Psoas muscle (tissue), 7 donors: ENCODE measurements at regions not wholly inside any gene's neighbourhood (a gene's known extent, or its start where the extent isn't known, plus 50 kb on each side); places are given as distances from the start of the nearest gene placed in this dataset.

ENCODE experiments used
- ATAC-seq, 4 donors: fragments of 200-7000 bp; cut with Tn5 transposase; one replicate each; pipeline ENCODE4 v1.9.1; 2020; ENCODE audit warnings: moderate library complexity in 3 of 4, mild to moderate bottlenecking in 2 of 4
- DNase-seq, 2 donors: peaks; one replicate each; pipeline ENCODE4 v3.0.0-alpha.2; 2020
- H3K27ac ChIP-seq: fragments of 200-600 bp; one replicate; pipeline ENCODE4 v1.8.0; 2022
- H3K27me3 ChIP-seq, 3 donors: fragments of 200-600 bp in 1 of 3; one replicate each; pipeline versions ENCODE4 v1.6.1 to v1.8.0; 2013 to 2022; ENCODE audit warnings: low read length in 2 of 3, mild to moderate bottlenecking in 2 of 3, moderate library complexity in 1 of 3; ENCODE audit not compliant: insufficient read depth in 3 of 3
- H3K36me3 ChIP-seq, 2 donors: fragments of 200-600 bp in 1 of 2; one replicate each; pipeline versions ENCODE4 v1.6.1 to v1.8.0; 2013 to 2022; ENCODE audit warnings: low read depth in 1 of 2, mild to moderate bottlenecking in 1 of 2, moderate library complexity in 1 of 2; ENCODE audit not compliant: insufficient read depth in 1 of 2
- H3K4me1 ChIP-seq: fragments of 200-600 bp; one replicate; pipeline ENCODE4 v1.8.0; 2022
- H3K4me3 ChIP-seq: fragments of 200-600 bp; one replicate; pipeline ENCODE4 v1.8.0; 2022; ENCODE audit warnings: mild to moderate bottlenecking
- H3K9me3 ChIP-seq: fragments of 200-600 bp; one replicate; pipeline ENCODE4 v1.8.0; 2022
- WGBS, 3 donors: extraction: QIAGEN DNeasy Blood & Tissue Kit; methylation state at CpG; one replicate each; pipeline versions ENCODE4 v1.1.6 to v1.1.7; 2013; 5-methylcytosine and 5-hydroxymethylcytosine counted together
- intact Hi-C, 2 donors: fragments of 100-400 bp; cut with DNase I; formaldehyde crosslinking; loops; one replicate each; pipeline versions ENCODE4 v1.11.0 to v1.14.2; 2022
- TF ChIP-seq, protein P1 (sequence below): fragments of 200-600 bp; IDR thresholded peaks from one replicate; pipeline ENCODE4 v1.8.0; 2022; ENCODE audit warnings: antibody characterized with exemption
- donor health status: healthy with polysubstance abuse.
- donor health status: DM: no; HTN: no; CAD: no; lungs with moderate emphysema.
- donor health status: Bipolar disorder and iron deficiency.
- donor health status: healthy.
- donor health status: DM: yes; HTN: yes; CAD: no.
- donor health status: DM: no; HTN: no; CAD: no.
- donor health status: DM: yes; HTN: yes; CAD: no.

DNA sequence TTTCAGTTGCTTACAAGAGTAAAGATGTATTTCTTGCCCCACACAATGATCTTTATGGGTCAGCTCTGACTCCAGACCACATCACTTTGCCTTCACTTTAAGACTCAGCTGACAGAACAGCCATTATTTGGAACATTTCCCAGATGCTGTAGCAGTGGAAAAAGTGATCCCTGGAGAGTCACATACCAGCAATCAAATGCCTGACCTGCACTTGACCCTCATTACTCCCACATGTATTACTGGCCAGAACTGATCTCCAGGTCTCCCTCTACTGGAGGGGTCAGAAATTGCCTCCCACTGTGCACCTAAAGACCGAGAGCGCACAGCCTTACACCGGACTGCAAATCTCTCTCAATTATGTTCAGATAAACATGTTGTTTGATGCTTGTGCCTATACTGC lies 88.6 kb upstream of the ZNF385D start:
- Histone ChIP-seq H3K36me3 (no peaks in the 10 kb centered on the region), H3K4me1 (no peaks in the 10 kb centered on the region), H3K4me3 (no peak overlapping the region), H3K9me3 (no peaks in the 10 kb centered on the region), H3K27me3 (no peaks in the 10 kb centered on the region), H3K27ac (peak overlapping the region; percentile 11)
- intact Hi-C loops = loop anchor here in 1 of 2 donors (5.0 kb wide), 1 partner anchor 87 kb away; the partner anchor contains the start of gene ZNF385D
- 68 to 81% (median 68%) methylated on average over 3 of the region's 3 CpGs for WGBS, 3 donors
- peak; percentile 72 to 81 (median 78) for ATAC-seq
- TF ChIP-seq, protein P1, sequence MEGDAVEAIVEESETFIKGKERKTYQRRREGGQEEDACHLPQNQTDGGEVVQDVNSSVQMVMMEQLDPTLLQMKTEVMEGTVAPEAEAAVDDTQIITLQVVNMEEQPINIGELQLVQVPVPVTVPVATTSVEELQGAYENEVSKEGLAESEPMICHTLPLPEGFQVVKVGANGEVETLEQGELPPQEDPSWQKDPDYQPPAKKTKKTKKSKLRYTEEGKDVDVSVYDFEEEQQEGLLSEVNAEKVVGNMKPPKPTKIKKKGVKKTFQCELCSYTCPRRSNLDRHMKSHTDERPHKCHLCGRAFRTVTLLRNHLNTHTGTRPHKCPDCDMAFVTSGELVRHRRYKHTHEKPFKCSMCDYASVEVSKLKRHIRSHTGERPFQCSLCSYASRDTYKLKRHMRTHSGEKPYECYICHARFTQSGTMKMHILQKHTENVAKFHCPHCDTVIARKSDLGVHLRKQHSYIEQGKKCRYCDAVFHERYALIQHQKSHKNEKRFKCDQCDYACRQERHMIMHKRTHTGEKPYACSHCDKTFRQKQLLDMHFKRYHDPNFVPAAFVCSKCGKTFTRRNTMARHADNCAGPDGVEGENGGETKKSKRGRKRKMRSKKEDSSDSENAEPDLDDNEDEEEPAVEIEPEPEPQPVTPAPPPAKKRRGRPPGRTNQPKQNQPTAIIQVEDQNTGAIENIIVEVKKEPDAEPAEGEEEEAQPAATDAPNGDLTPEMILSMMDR = peak; percentile 54
- DNase-seq = no peak

DNA sequence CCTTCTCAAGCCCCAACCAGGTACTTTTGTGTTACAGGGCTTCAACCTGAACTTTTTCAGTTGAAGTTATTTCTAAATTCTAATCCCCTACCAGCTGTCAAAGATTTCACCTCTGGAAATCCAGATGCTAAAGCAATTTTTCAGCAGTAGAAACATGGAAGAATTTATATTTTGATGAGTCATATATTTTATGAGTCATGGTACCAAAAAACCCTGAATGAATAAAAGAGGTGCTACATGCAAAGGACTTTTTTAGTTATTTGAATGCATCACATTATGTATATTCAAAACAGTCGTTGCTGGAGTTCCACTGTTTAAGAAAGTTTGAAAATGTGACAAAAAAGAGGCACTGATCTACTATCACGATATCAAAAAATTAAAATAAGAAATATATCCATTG lies 96.0 kb upstream of the ZNF385D start:
- DNase-seq = no peak
- Histone ChIP-seq H3K27ac (no peak overlapping the region), H3K9me3 (no peaks in the 10 kb centered on the region), H3K4me1 (no peaks in the 10 kb centered on the region), H3K27me3 (no peaks in the 10 kb centered on the region), H3K36me3 (no peaks in the 10 kb centered on the region), H3K4me3 (no peak overlapping the region)
- 84 to 94% (median 86%) methylated on average over 2 of the region's 2 CpGs for WGBS, 3 donors
- no peak for ATAC-seq
- TF ChIP-seq, protein P1 = no peak
- intact Hi-C loops = no loop called here

DNA sequence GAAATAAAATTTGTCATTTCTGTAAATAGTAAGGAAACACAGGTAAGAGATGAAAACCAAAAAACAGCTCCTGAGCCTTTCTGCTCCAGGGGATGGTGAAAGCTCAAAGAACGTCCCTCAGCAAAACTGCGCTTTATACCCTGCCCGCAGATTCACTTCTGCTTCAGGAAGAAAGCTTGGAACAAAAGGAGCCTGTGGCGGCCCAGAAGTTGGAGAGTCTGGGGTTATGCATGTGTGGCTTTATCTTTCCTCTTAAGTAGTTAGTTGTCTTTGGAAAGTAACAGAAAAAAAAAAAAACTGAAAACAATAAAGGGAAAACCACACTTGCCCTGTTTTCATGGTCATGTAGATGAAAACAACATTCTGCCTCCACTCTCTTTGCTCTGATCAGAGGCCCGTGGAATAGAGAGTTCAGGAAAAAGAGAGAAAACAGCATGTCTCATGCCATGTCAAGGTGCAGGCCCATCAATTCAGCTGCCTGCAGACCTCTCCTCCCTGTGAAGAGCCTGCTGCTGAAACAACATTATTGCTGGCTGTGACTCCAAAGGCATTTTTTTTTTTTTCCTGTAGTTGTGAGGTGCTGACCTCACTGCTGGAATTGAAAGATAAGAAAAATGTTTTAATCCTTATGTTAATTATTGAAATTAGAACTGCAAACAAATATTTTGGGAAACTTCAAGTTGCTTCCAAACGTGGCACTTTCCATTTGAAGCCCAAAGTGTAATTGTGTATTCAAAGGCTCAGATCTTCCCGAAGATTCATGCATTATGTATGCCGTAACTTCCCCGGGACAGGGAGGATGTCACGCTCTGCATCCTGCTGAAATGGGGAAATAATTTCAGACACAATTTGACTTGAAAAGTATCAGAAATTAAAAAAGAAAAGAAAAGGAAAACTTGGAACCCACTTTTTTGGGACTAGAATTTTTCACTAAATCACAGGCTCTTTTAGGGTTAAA lies 108.4 kb upstream of the ZNF385D start:
- H3K36me3 ChIP-seq = no peaks in the 10 kb centered on the region
- H3K9me3 ChIP-seq = no peaks in the 10 kb centered on the region
- ATAC-seq = no peak
- DNase-seq = no peak
- intact Hi-C loops = no loop called here
- no peaks in the 10 kb centered on the region for H3K4me1 ChIP-seq
- WGBS, 3 donors = 62 to 66% (median 65%) methylated on average over 10 of the region's 10 CpGs
- H3K27me3 ChIP-seq = no peaks in the 10 kb centered on the region
- no peak overlapping the region for H3K27ac ChIP-seq
- no peak overlapping the region for H3K4me3 ChIP-seq
- TF ChIP-seq, protein P1 = no peak

DNA sequence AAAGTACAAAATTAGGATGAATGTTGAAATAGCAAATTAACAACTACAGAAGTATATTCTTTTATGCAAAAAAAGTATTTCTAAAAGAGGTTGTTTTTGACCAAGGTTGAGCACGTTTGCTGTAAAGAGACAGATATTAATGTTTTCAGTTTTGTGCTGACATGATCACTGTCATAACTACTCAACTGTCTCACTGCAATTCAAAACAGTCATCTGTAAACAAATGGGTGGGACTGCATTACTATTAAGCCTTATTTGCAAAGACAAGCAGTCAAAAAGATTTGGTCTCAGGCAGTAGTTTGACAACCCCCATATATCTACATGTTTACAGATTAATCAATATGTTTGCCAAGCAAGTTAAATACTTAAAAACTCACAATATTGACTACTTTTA lies 109.1 kb upstream of the ZNF385D start:
- Histone ChIP-seq H3K4me1 (no peaks in the 10 kb centered on the region), H3K9me3 (no peaks in the 10 kb centered on the region), H3K4me3 (no peak overlapping the region), H3K27ac (no peak overlapping the region), H3K27me3 (no peaks in the 10 kb centered on the region), H3K36me3 (no peaks in the 10 kb centered on the region)
- TF ChIP-seq, protein P1 = no peak
- ATAC-seq (no peak), DNase-seq (no peak)
- intact Hi-C loops = no loop called here
- WGBS, 3 donors = 47 to 72% (median 61%) methylated on average over 1 of the region's 1 CpG
